ENCODE measurements at regions not wholly inside any gene's neighbourhood (a gene's known extent, or its start where the extent isn't known, plus 50 kb on each side); places are given as distances from the start of the nearest gene placed in this dataset.
A peak's percentile ranks its signal among the peaks of the same experiment; 100 is the strongest.

- H3K4me3 ChIP-seq = no peak overlapping the region
- WGBS, 2 donors = 25 to 30% methylated on average over 39 of the region's 39 CpGs
Observed at GRCh38 chr18:76578571-76579300, 83.7 kb upstream of the ZNF516 start.

GRCh38 chr18:76573325-76574025 lies 78.4 kb upstream of the ZNF516 start:
- H3K27me3 ChIP-seq = peaks cover 0 to under 1% (median 0%) of the 10 kb centered on the region in 3 donors
- no peaks in the 10 kb centered on the region for H3K36me3 ChIP-seq
- DNase-seq = no peak
- no peak for TF ChIP-seq POLR2A (IDR thresholded peaks at IDR 0.05)
- TF ChIP-seq EP300 (IDR thresholded peaks at IDR 0.05) = no peak
- intact Hi-C loops (cut with DNase I) = no loop called here
- WGBS, 2 donors = 65 to 77% methylated on average over 4 of the region's 4 CpGs
- H3K9me3 ChIP-seq = peaks cover 0 to 2% (median 0%) of the 10 kb centered on the region in 4 donors
- H3K4me3 ChIP-seq = no peak overlapping the region
- H3K27ac ChIP-seq = no peak overlapping the region
- no peaks in the 10 kb centered on the region for H3K4me1 ChIP-seq

More at GRCh38 chr18:76578571-76579300, 83.7 kb upstream of the ZNF516 start:
- TF ChIP-seq POLR2AphosphoS5 (IDR thresholded peaks at IDR 0.05) (no peak), POLR2A (IDR thresholded peaks at IDR 0.05) (no peak), EP300 (IDR thresholded peaks at IDR 0.05) (no peak), CTCF (IDR thresholded peaks at IDR 0.05) (no peak)
- intact Hi-C loops (cut with DNase I) = no loop called here
- H3K27me3 ChIP-seq = peaks cover 0 to 9% (median 8%) of the 10 kb centered on the region in 3 donors
- H3K4me1 ChIP-seq = peaks cover 0 to 5% (median 2%) of the 10 kb centered on the region in 4 donors
- no peak overlapping the region for H3K27ac ChIP-seq
- DNase-seq = no peak
- H3K9me3 ChIP-seq = peaks cover 0 to 2% (median 0%) of the 10 kb centered on the region in 4 donors
- no peaks in the 10 kb centered on the region for H3K36me3 ChIP-seq

- intact Hi-C loops (cut with DNase I) = no loop called here
- Histone ChIP-seq H3K36me3 (no peaks in the 10 kb centered on the region), H3K27me3 (no peaks in the 10 kb centered on the region), H3K9me3 (peaks cover 0 to 2% (median 0%) of the 10 kb centered on the region in 4 donors), H3K4me1 (no peaks in the 10 kb centered on the region), H3K4me3 (no peak overlapping the region), H3K27ac (no peak overlapping the region)
- DNase-seq = no peak
- TF ChIP-seq CTCF (IDR thresholded peaks at IDR 0.05) (peak in 1 of 4 experiments; percentile 8), EP300 (IDR thresholded peaks at IDR 0.05) (no peak)
- 69 to 76% methylated on average over 12 of the region's 12 CpGs for WGBS, 2 donors
Observed at GRCh38 chr18:76572518-76573247, 77.6 kb upstream of the ZNF516 start.

- no peak for TF ChIP-seq CTCF (IDR thresholded peaks at IDR 0.05)
- TF ChIP-seq EP300 (IDR thresholded peaks at IDR 0.05) = no peak
- TF ChIP-seq POLR2AphosphoS5 (IDR thresholded peaks at IDR 0.05) = no peak
- TF ChIP-seq POLR2A (IDR thresholded peaks at IDR 0.05) = no peak
- no peaks in the 10 kb centered on the region for H3K27me3 ChIP-seq
- intact Hi-C loops (cut with DNase I) = no loop called here
- no peaks in the 10 kb centered on the region for H3K4me1 ChIP-seq
- H3K4me3 ChIP-seq = no peak overlapping the region
- 81 to 84% methylated on average over 3 of the region's 3 CpGs for WGBS, 2 donors
- H3K9me3 ChIP-seq = peaks cover 0 to 2% (median 0%) of the 10 kb centered on the region in 4 donors
- no peaks in the 10 kb centered on the region for H3K36me3 ChIP-seq
- no peak overlapping the region for H3K27ac ChIP-seq
- no peak for DNase-seq
Observed at GRCh38 chr18:76571689-76572088, 76.6 kb upstream of the ZNF516 start.

GRCh38 chr18:76570856-76571255 lies 75.8 kb upstream of the ZNF516 start:
- H3K4me3 ChIP-seq = no peak overlapping the region
- H3K27ac ChIP-seq = no peak overlapping the region
- TF ChIP-seq CTCF (IDR thresholded peaks at IDR 0.05) (no peak), POLR2AphosphoS5 (IDR thresholded peaks at IDR 0.05) (no peak), POLR2A (IDR thresholded peaks at IDR 0.05) (no peak), EP300 (IDR thresholded peaks at IDR 0.05) (no peak)
- H3K27me3 ChIP-seq = no peaks in the 10 kb centered on the region
- no peak for DNase-seq
- WGBS, 2 donors = 93 to 95% methylated on average over 3 of the region's 3 CpGs
- intact Hi-C loops (cut with DNase I) = no loop called here
- H3K9me3 ChIP-seq = peaks cover 0 to 2% (median 0%) of the 10 kb centered on the region in 4 donors
- H3K4me1 ChIP-seq = peaks cover 0 to 5% (median under 1%) of the 10 kb centered on the region in 4 donors
- H3K36me3 ChIP-seq = no peaks in the 10 kb centered on the region

Data from sigmoid colon (tissue), 6 donors.